Activated CD8-positive, alpha-beta memory T cell treated with anti-CD3 and anti-CD28 coated beads for 48 hours (primary cell): ENCODE measurements at regions not wholly inside any gene's neighbourhood (a gene's known extent, or its start where the extent isn't known, plus 50 kb on each side); places are given as distances from the start of the nearest gene placed in this dataset.

Experiments used
- DNase-seq, 3 experiments: peaks; one replicate each; pipeline ENCODE4 v3.0.0-alpha.2; 2020; ENCODE audit warnings: low read depth in 2 of 3, low spot score in 2 of 3

- DNase-seq, result no peak
Observed at GRCh38 chr10:88196291-88196690, 332.9 kb downstream of the PTEN start.

DNA sequence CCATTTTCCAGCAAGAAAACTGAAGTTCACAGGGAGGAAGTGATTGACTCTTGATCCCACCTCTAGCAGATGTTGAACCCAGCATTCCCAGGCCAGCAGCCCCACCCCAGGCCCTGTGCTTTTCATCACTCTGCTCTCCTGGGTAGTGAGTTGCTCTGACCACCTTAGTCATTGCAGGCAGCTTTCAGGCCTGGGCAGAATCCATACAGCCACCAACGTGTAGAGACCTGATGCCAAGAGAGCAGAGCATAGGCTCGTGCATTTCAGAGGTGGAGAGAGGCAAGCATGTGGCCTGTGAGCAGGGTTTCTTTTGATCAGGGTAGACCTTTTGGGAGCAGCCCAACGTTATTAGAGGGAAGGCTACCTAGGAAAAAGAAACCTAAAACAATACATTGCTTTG lies 334.6 kb downstream of the PTEN start:
- no peak for DNase-seq

GRCh38 chr10:88200312-88201032 lies 337.0 kb downstream of the PTEN start:
- DNase-seq, result no peak

- no peak for DNase-seq
Observed at GRCh38 chr10:88205842-88206446, 342.5 kb downstream of the PTEN start.

DNA sequence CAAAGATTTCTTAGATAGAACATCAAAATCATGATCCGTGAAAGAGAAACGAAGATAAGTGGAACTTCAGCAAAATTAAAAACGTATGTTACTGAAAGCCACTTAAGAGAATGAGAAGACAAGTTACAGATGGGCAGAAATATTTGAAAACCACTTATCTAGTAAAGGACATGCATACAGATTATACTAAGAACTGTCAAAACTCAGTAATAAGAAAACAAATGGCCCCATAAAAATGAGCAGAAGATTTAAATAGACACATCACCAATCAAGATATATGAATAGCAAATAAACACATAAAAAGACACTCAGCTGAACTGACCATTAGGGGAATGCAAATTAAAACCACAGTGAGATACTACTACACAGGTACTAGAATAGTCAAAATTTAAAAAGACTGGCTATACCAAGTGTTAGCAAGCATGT lies 343.7 kb downstream of the PTEN start:
- no peak for DNase-seq

DNA sequence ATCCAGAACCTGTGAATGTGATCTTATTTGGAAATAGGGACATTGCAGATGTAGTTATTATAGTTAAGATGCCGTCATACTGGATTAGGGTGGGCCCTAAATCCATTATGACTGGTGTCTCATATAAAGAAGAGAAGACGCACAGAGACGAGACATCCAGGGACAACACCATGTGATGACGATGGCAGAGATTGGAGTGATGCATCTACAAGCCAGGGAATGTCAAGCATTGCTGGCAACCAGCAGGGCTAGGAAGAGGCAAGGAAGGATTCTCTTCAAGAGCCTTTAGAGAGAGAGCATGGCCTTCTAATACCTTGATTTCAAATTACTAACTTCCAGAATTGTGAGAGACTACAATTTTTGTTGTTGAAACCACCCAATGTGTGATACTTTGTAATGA lies 345.8 kb downstream of the PTEN start:
- DNase-seq, result no peak

DNA sequence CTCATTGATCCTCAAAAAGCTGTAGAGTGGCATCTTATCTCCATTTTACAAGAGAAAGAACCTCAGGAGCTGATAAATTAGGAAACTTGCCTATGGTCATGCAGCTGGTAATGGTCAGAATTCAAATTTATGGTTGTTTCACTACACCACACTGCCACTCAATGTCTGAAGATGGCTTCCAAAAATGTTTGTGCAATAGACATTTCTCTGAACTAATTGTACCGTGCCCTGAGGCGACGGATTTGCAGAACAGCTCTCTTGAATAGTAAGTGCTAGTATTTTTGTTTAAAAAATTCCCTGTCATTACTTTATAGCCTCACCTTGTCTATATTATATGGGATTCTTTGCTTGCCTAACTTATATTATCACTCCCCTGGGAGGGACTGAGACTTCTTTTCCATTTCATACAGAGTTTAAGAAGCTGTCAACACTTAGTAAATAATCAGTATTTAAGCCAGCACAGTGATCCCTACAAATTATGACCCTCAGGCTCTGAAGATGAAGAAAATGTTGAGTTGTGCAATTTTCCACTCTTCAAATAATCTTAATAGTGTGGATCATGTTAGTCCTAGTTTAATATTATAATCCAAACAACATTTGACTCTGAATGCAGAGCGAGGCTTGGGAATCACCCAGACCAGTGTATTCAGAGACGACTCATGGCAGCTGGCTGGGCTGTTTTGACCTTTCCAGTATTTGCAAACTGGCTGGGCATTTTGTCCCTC lies 346.6 kb downstream of the PTEN start:
- no peak for DNase-seq

DNA sequence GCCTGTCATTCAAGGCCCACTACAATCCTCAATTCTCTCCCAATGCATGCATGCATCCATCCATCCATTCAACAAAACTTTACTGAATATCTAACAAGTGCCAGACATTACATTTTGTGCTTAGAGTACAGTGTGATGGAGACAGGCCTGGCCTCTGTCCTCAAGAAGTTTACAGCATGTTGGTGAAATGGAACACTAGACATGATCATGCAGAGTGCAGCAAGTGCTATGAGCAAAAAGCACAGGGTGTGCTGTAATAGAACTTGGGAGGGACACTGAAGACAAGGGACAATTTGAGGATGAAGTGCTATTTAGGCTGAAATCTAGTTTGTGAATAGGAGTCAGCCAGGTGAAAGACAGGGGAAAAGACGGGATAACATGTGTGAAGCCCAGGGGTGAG lies 347.8 kb downstream of the PTEN start:
- DNase-seq, result no peak

DNA sequence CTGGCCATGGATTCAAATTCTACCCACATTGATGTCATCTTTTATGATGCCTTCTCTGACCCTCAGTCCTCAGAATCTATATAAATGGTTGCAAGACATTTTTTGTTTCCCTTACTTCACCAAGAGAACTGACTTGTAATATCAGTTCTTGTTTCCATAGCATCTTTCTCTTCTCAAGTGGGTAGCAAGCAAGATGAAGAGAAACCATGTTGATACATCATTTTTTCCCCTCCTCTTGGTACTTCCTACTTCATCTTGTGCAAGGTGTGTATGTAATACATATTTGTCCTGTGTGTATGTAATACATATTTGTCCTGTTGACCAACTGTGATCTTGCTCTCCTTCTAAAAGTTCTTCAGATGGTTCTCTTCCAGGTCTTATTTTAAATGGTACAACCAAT lies 348.6 kb downstream of the PTEN start:
- DNase-seq, result no peak

DNA sequence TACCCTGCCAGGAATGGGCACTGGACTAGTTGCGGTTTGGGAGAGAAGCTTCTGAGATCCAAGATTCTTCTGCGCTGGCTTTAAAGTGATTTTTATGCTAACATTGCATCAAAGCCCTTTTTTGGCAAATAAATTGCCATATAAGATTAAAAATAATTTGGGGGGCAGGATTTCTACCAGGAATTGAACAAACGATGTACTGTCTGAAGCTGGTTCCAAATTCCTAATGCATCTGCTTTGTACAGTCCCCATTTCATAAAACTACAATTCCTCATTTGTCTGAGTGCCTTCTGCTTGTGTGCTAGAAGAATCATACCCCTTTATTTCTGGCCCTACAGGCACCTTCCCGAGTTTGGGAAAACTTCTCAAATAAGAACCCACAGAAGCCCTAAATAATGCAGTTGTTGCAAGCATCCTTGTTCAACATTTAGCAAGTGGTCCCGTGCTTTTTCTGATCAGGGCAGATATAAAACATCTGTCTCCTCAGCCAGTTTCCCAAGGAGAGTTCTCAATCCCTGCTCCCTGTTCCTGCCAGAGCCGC lies 349.7 kb downstream of the PTEN start:
- no peak for DNase-seq

DNA sequence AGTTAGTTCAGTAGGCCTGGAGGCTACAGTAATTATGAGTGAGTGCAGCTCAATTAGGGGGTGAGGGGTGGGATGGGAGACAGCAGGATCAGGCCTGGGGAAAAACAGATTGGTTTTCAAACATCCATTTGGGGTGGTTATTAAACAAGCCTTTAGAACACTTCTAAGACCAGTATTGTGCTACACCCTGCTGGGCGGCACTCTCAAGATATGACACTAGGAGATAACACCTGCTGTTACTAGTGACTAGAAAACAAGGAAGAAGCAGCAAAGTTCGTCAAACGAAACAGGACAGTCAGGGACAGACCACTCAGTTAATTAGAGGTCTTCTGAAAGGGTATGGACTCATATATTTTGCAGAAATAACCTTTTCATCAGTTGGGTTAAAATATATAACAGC lies 353.6 kb downstream of the PTEN start:
- no peak for DNase-seq

GRCh38 chr10:88218362-88218761 lies 354.9 kb downstream of the PTEN start:
- no peak for DNase-seq

DNA sequence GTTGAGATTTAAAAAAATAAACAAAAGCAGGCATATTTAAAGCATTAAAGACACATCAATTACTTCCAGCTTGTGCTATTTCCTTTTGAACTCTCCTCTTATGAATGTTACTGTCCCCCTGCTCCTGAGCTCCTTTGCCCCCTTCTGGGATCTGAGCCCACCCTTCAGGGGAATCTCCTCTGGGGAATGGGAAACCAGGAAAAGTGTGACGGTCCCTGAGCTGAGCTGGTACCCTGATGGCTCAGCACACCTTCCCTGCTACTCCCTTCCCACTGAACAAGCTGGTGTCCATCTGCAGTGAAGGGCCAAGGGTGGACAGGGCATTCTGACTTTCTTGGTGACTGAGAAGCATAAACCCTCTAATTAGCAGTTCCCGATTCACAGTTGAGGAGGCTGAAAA lies 356.3 kb downstream of the PTEN start:
- DNase-seq, result no peak

DNA sequence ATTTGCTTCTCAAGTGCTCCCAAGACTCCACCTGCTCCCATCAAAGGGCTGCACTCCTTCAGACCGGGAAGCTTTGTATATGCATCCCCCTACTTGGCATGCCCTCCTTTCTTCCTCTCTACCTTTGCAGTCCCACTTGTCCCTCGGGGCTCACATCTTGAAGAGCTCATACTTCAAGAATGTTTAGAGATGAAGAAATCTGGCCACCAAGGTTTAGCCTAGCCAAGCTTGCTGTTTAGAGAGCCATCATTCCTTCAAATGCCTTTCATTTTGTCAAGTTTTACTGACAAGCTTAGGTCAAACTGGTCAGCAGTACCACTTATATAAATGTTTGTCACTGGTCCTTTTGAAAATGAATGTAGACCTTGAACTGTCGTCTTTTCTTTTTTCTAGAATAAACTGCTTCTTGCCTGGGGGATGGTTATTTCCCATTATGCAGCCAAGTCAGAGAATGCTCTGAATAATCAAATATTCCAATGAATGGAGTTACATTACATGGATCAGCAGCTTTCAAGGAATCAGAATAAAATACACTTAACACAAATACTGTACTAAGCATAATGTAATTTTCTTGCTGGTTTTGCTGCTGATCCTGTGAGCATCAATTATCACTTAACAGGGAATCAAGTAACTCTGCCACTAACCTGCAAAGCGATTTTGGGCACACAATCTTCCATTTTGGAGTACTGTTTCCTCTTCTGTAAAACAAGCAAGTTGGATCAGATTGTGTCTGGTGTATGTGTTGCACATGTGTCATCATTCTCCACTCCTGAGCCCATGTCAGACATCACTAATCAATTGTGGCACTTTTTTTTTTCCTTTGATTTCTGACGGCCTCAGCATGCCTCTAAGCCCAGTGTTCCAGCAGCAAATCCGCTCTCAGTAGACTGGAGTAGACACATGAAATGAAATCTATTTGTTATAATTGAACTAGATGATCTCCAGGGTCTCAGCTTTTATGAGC lies 357.9 kb downstream of the PTEN start:
- no peak for DNase-seq

- no peak for DNase-seq
Observed at GRCh38 chr10:88222881-88223280, 359.5 kb downstream of the PTEN start.
